H1 (cell line): ENCODE measurements at regions not wholly inside any gene's neighbourhood (a gene's known extent, or its start where the extent isn't known, plus 50 kb on each side); places are given as distances from the start of the nearest gene placed in this dataset.

Source experiments
- GABPA ChIP-seq: IDR thresholded peaks from 2 replicates; pipeline ENCODE4 v1.6.1; 2011; ENCODE audit warnings: mild to moderate bottlenecking, low read length, moderate library complexity, borderline replicate concordance; ENCODE audit not compliant: insufficient read depth
- HDAC2 ChIP-seq, 2 experiments: fragments of 300-600 bp in 1 of 2; sonication (generic) in 1 of 2; IDR thresholded peaks; 2 replicates each; pipeline ENCODE4 v1.6.1; 2011 to 2012; ENCODE audit warnings: low read depth in 2 of 2, low read length in 2 of 2, mild to moderate bottlenecking in 2 of 2, moderate library complexity in 2 of 2, borderline replicate concordance in 1 of 2, inconsistent platforms in 1 of 2
- POU5F1 ChIP-seq: IDR thresholded peaks from 2 replicates; pipeline ENCODE4 v1.6.1; 2011; ENCODE audit warnings: low read depth, mild to moderate bottlenecking, low read length, moderate library complexity
- RBBP5 ChIP-seq: IDR thresholded peaks from 2 replicates; pipeline ENCODE4 v1.7.1; 2012; ENCODE audit warnings: low read depth, mild to moderate bottlenecking, inconsistent platforms, low read length, moderate library complexity, borderline replicate concordance
- SAP30 ChIP-seq: fragments of 300-600 bp; sonication (generic); IDR thresholded peaks from 2 replicates; pipeline ENCODE4 v1.7.1; 2012; ENCODE audit warnings: low read length, moderate library complexity, mild to moderate bottlenecking, inconsistent platforms; ENCODE audit not compliant: insufficient read depth, insufficient replicate concordance
- SP4 ChIP-seq: IDR thresholded peaks from 2 replicates; pipeline ENCODE4 v1.6.1; 2012; ENCODE audit warnings: low read length, inconsistent platforms
- SUZ12 ChIP-seq: fragments of 200-600 bp; sonication (generic); IDR thresholded peaks from 2 replicates; pipeline ENCODE4 v1.6.1; 2012; ENCODE audit warnings: mild to moderate bottlenecking, inconsistent platforms, low read length, moderate library complexity, mixed read lengths
- TAF7 ChIP-seq: optimal IDR thresholded peaks from 2 replicates; pipeline ENCODE3; 2011; ENCODE audit warnings: low read depth, mild to moderate bottlenecking, inconsistent platforms, low read length, moderate library complexity, borderline replicate concordance
- TEAD4 ChIP-seq: IDR thresholded peaks from 2 replicates; pipeline ENCODE4 v1.6.1; 2012; ENCODE audit warnings: low read depth, low read length, inconsistent platforms, mixed read lengths
- USF2 ChIP-seq: IDR thresholded peaks from 2 replicates; pipeline ENCODE4 v1.6.1; 2011; ENCODE audit warnings: low read length, improper control_type of control experiment
- TF ChIP-seq, protein P1 (sequence below): fragments of 300-600 bp; sonication (generic); IDR thresholded peaks from 2 replicates; pipeline ENCODE4 v1.7.1; 2012; ENCODE audit warnings: low read length, moderate library complexity, mild to moderate bottlenecking, inconsistent platforms; ENCODE audit not compliant: insufficient replicate concordance

DNA sequence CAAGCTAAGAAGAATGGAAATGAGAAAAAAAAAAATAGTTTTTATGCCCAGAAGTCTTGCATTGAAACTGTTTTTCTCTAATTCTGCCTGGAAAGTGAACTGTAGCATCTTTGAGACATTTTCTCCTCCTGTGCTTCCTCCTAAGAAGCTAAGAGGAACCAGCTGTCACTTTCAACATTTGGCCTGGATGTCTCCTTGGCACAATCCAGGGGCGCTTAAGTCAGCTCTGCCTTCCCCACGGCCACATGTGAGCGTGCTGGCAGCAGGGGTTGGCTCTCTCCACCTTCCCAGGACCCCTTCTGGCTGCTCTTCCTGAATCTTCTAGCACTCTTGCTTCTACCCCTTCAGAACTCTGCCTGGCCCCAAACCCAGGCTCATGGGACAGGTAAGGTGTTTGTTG is 289.6 kb upstream of the ADARB2 start (continued):
- TF ChIP-seq, protein P1, sequence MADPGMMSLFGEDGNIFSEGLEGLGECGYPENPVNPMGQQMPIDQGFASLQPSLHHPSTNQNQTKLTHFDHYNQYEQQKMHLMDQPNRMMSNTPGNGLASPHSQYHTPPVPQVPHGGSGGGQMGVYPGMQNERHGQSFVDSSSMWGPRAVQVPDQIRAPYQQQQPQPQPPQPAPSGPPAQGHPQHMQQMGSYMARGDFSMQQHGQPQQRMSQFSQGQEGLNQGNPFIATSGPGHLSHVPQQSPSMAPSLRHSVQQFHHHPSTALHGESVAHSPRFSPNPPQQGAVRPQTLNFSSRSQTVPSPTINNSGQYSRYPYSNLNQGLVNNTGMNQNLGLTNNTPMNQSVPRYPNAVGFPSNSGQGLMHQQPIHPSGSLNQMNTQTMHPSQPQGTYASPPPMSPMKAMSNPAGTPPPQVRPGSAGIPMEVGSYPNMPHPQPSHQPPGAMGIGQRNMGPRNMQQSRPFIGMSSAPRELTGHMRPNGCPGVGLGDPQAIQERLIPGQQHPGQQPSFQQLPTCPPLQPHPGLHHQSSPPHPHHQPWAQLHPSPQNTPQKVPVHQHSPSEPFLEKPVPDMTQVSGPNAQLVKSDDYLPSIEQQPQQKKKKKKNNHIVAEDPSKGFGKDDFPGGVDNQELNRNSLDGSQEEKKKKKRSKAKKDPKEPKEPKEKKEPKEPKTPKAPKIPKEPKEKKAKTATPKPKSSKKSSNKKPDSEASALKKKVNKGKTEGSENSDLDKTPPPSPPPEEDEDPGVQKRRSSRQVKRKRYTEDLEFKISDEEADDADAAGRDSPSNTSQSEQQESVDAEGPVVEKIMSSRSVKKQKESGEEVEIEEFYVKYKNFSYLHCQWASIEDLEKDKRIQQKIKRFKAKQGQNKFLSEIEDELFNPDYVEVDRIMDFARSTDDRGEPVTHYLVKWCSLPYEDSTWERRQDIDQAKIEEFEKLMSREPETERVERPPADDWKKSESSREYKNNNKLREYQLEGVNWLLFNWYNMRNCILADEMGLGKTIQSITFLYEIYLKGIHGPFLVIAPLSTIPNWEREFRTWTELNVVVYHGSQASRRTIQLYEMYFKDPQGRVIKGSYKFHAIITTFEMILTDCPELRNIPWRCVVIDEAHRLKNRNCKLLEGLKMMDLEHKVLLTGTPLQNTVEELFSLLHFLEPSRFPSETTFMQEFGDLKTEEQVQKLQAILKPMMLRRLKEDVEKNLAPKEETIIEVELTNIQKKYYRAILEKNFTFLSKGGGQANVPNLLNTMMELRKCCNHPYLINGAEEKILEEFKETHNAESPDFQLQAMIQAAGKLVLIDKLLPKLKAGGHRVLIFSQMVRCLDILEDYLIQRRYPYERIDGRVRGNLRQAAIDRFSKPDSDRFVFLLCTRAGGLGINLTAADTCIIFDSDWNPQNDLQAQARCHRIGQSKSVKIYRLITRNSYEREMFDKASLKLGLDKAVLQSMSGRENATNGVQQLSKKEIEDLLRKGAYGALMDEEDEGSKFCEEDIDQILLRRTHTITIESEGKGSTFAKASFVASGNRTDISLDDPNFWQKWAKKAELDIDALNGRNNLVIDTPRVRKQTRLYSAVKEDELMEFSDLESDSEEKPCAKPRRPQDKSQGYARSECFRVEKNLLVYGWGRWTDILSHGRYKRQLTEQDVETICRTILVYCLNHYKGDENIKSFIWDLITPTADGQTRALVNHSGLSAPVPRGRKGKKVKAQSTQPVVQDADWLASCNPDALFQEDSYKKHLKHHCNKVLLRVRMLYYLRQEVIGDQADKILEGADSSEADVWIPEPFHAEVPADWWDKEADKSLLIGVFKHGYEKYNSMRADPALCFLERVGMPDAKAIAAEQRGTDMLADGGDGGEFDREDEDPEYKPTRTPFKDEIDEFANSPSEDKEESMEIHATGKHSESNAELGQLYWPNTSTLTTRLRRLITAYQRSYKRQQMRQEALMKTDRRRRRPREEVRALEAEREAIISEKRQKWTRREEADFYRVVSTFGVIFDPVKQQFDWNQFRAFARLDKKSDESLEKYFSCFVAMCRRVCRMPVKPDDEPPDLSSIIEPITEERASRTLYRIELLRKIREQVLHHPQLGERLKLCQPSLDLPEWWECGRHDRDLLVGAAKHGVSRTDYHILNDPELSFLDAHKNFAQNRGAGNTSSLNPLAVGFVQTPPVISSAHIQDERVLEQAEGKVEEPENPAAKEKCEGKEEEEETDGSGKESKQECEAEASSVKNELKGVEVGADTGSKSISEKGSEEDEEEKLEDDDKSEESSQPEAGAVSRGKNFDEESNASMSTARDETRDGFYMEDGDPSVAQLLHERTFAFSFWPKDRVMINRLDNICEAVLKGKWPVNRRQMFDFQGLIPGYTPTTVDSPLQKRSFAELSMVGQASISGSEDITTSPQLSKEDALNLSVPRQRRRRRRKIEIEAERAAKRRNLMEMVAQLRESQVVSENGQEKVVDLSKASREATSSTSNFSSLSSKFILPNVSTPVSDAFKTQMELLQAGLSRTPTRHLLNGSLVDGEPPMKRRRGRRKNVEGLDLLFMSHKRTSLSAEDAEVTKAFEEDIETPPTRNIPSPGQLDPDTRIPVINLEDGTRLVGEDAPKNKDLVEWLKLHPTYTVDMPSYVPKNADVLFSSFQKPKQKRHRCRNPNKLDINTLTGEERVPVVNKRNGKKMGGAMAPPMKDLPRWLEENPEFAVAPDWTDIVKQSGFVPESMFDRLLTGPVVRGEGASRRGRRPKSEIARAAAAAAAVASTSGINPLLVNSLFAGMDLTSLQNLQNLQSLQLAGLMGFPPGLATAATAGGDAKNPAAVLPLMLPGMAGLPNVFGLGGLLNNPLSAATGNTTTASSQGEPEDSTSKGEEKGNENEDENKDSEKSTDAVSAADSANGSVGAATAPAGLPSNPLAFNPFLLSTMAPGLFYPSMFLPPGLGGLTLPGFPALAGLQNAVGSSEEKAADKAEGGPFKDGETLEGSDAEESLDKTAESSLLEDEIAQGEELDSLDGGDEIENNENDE: no peak
- no peak for TF ChIP-seq RBBP5
- TF ChIP-seq TEAD4: no peak
- no peak for TF ChIP-seq TAF7
- TF ChIP-seq SP4: no peak
- TF ChIP-seq SUZ12: no peak
- TF ChIP-seq HDAC2 (IDR thresholded peaks at IDR 0.05; ENCODE audit: borderline replicate concordance in 1 of 2, low read depth in 2 of 2, low read length in 2 of 2): no peak
- TF ChIP-seq SAP30: no peak
- TF ChIP-seq GABPA: no peak
- no peak for TF ChIP-seq POU5F1
- no peak for TF ChIP-seq USF2
